ENCODE measurements at regions not wholly inside any gene's neighbourhood (a gene's known extent, or its start where the extent isn't known, plus 50 kb on each side); places are given as distances from the start of the nearest gene placed in this dataset.

GRCh38 chr2:223474893-223475292 lies 127.3 kb downstream of the SCG2 start:
- no peak for TF ChIP-seq CTCF (IDR thresholded peaks at IDR 0.05)
- TF ChIP-seq POLR2AphosphoS5 (IDR thresholded peaks at IDR 0.05): no peak
